Neural cell (in vitro differentiated cells): ENCODE measurements at regions not wholly inside any gene's neighbourhood (a gene's known extent, or its start where the extent isn't known, plus 50 kb on each side); places are given as distances from the start of the nearest gene placed in this dataset.

ENCODE experiments used
- H2AFZ ChIP-seq: fragments of 200-600, 300-800 bp; sonication (generic), shearing (Covaris generic); 2 replicates; pipeline ENCODE4 v1.6.0; 2014; ENCODE audit warnings: low read depth, mild to moderate bottlenecking, antibody characterized with exemption, low read length, moderate library complexity
- H3F3A ChIP-seq: fragments of 200-600 bp; shearing (Covaris generic); 2 replicates; pipeline ENCODE4 v1.6.1; 2016; ENCODE audit warnings: mild to moderate bottlenecking, moderate library complexity, mixed read lengths, antibody characterized with exemption, low read length; ENCODE audit not compliant: insufficient read depth, poor library complexity, severe bottlenecking
- H3K27ac ChIP-seq: fragments of 200-600, 300-800 bp; sonication (generic), shearing (Covaris generic); 2 replicates; pipeline ENCODE4 v1.5.1; 2014; ENCODE audit warnings: mild to moderate bottlenecking, low read length, moderate library complexity
- H3K27me3 ChIP-seq: fragments of 300-800, 200-600 bp; sonication (generic), shearing (Covaris generic); 2 replicates; pipeline ENCODE4 v1.6.0; 2014; ENCODE audit warnings: mild to moderate bottlenecking, low read depth, low read length, moderate library complexity; ENCODE audit not compliant: insufficient read depth
- H3K36me3 ChIP-seq: fragments of 300-800, 200-600 bp; sonication (generic), shearing (Covaris generic); 2 replicates; pipeline ENCODE4 v1.5.1; 2014; ENCODE audit warnings: mild to moderate bottlenecking, antibody characterized with exemption, low read length, moderate library complexity; ENCODE audit not compliant: insufficient read depth
- H3K4me2 ChIP-seq: fragments of 300-800, 200-600 bp; sonication (generic), shearing (Covaris generic); 2 replicates; pipeline ENCODE4 v1.6.0; 2014; ENCODE audit warnings: mild to moderate bottlenecking, low read length
- H3K4me3 ChIP-seq: fragments of 300-800, 200-600 bp; sonication (generic), shearing (Covaris generic); 2 replicates; pipeline ENCODE4 v1.5.1; 2014; ENCODE audit warnings: mild to moderate bottlenecking, low read length, moderate library complexity
- H3K79me2 ChIP-seq: fragments of 200-600 bp; shearing (Covaris generic); replicated peaks from 2 replicates; pipeline ENCODE4 v1.6.0; 2014; ENCODE audit warnings: mild to moderate bottlenecking, low read length, moderate library complexity; ENCODE audit not compliant: insufficient read depth
- H3K9ac ChIP-seq: fragments of 300-800, 200-600 bp; sonication (generic), shearing (Covaris generic); 2 replicates; pipeline ENCODE4 v1.6.1; 2016; ENCODE audit warnings: mild to moderate bottlenecking, low read length, mixed read lengths
- H3K9me2 ChIP-seq: fragments of 200-600 bp; shearing (Covaris generic); 2 replicates; pipeline ENCODE4 v1.6.1; 2016; ENCODE audit warnings: mild to moderate bottlenecking, low read length, mixed read lengths; ENCODE audit not compliant: insufficient read depth
- H3K9me3 ChIP-seq: fragments of 200-600, 300-800 bp; sonication (generic), shearing (Covaris generic); 2 replicates; pipeline ENCODE4 v1.6.1; 2016; ENCODE audit warnings: mild to moderate bottlenecking, mixed run types, low read length, moderate library complexity, mixed read lengths
- H4K20me1 ChIP-seq: fragments of 200-600 bp; shearing (Covaris generic); 2 replicates; pipeline ENCODE4 v1.6.1; 2016; ENCODE audit warnings: mild to moderate bottlenecking, mixed run types; ENCODE audit not compliant: insufficient read depth
- CTCF ChIP-seq: fragments of 450-650 bp; IDR thresholded peaks from 2 replicates; pipeline ENCODE4 v1.5.1; 2014; ENCODE audit warnings: antibody characterized with exemption, mild to moderate bottlenecking, moderate library complexity; ENCODE audit not compliant: poor library complexity, severe bottlenecking
- EP300 ChIP-seq: fragments of 450-650 bp; conservative IDR thresholded peaks from 2 replicates; pipeline ENCODE4 v1.6.1; 2014; ENCODE audit warnings: antibody characterized with exemption, mild to moderate bottlenecking, moderate library complexity; ENCODE audit not compliant: poor library complexity, severe bottlenecking
- EZH2 ChIP-seq: fragments of 200-600, 300-800 bp; shearing (Covaris generic), sonication (generic); IDR thresholded peaks from 2 replicates; pipeline ENCODE4 v1.6.1; 2014; ENCODE audit warnings: antibody characterized with exemption, low read length, borderline replicate concordance, mild to moderate bottlenecking; ENCODE audit not compliant: insufficient read depth, poor library complexity, severe bottlenecking
- MXI1 ChIP-seq: fragments of 450-650 bp; conservative IDR thresholded peaks from 2 replicates; pipeline ENCODE4 v1.6.1; 2014; ENCODE audit warnings: antibody characterized with exemption, mild to moderate bottlenecking; ENCODE audit not compliant: poor library complexity, severe bottlenecking
- POLR2AphosphoS5 ChIP-seq: IDR thresholded peaks from 2 replicates; pipeline ENCODE4 v1.6.1; 2012
- RAD21 ChIP-seq: fragments of 450-650 bp; conservative IDR thresholded peaks from 2 replicates; pipeline ENCODE4 v1.6.1; 2014; ENCODE audit warnings: antibody characterized with exemption, mild to moderate bottlenecking, moderate library complexity
- REST ChIP-seq: IDR thresholded peaks from 2 replicates; pipeline ENCODE4 v1.6.1; 2012; ENCODE audit warnings: borderline replicate concordance
- SMC3 ChIP-seq: fragments of 450-650 bp; conservative IDR thresholded peaks from 2 replicates; pipeline ENCODE4 v1.6.1; 2014; ENCODE audit warnings: antibody characterized with exemption, mild to moderate bottlenecking, moderate library complexity; ENCODE audit not compliant: poor library complexity
- TAF1 ChIP-seq: IDR thresholded peaks from 2 replicates; pipeline ENCODE4 v1.6.1; 2012; ENCODE audit warnings: low read depth

- Histone ChIP-seq H4K20me1 (no peaks in the 10 kb centered on the region), H3K9ac (no peak overlapping the region), H3K9me2 (no peaks in the 10 kb centered on the region), H3K79me2 (no peaks in the 10 kb centered on the region), H3K9me3 (no peaks in the 10 kb centered on the region), H3K27me3 (no peaks in the 10 kb centered on the region), H3K4me3 (no peak overlapping the region), H2AFZ (no peak overlapping the region), H3K4me2 (no peak overlapping the region), H3F3A (no peaks in the 10 kb centered on the region), H3K27ac (no peak overlapping the region), H3K36me3 (no peaks in the 10 kb centered on the region)
- no peak for TF ChIP-seq RAD21
- TF ChIP-seq EP300: no peak
- no peak for TF ChIP-seq CTCF
- no peak for TF ChIP-seq MXI1
Measured at GRCh38 chr4:71659979-71660378, 123.9 kb downstream of the GC start.

DNA sequence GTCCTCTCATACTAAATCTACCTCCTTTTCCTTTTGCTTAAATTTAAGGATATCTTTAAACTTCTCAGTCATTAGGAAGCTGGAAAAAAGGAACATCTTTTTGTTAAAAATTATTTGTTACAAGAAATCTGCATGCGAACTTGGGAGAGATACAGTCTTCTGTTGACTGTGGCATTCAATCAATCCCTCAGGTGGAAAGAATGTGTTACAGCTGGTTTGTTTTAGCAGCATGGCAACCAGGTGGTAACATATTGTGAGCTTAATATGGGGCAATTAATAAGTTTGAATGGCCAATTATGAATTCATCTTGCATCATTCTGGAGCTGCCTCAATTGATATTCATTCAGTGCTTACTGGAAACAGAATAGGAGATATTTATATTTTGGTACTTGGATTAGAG, 135.0 kb downstream of the GC start:
- no peak overlapping the region for H3K4me3 ChIP-seq
- H3K4me2 ChIP-seq: no peak overlapping the region
- H2AFZ ChIP-seq: no peak overlapping the region
- H3K79me2 ChIP-seq: no peaks in the 10 kb centered on the region
- no peaks in the 10 kb centered on the region for H3K9me2 ChIP-seq
- H3F3A ChIP-seq: no peaks in the 10 kb centered on the region
- no peaks in the 10 kb centered on the region for H3K36me3 ChIP-seq
- no peaks in the 10 kb centered on the region for H3K27me3 ChIP-seq
- H4K20me1 ChIP-seq: no peaks in the 10 kb centered on the region
- TF ChIP-seq SMC3 (no peak), REST (no peak), RAD21 (no peak), EP300 (no peak), CTCF (no peak), POLR2AphosphoS5 (no peak), TAF1 (no peak), EZH2 (no peak), MXI1 (no peak)
- no peaks in the 10 kb centered on the region for H3K9me3 ChIP-seq
- H3K27ac ChIP-seq: no peak overlapping the region
- no peak overlapping the region for H3K9ac ChIP-seq
